SK-MEL-5 (cell line): ENCODE measurements at regions not wholly inside any gene's neighbourhood (a gene's known extent, or its start where the extent isn't known, plus 50 kb on each side); places are given as distances from the start of the nearest gene placed in this dataset.
"Not testable (repeated sequence)": the region's sequence is repeated elsewhere in the genome, so short reads cannot be mapped to it uniquely, and the experiment has no call there.

ENCODE experiments used
- DNase-seq: peaks from one replicate; pipeline ENCODE4 v3.0.0-alpha.2; 2016; ENCODE audit warnings: low read depth, low spot score
- in situ Hi-C: cut with HindIII; loops from 2 replicates; pipeline ENCODE4 v1.10.0; 2016; ENCODE audit warnings: low sequenced_read_pairs, high pct_unique_total_duplicates, low pct_unique_long_range_greater_than_20kb

DNA sequence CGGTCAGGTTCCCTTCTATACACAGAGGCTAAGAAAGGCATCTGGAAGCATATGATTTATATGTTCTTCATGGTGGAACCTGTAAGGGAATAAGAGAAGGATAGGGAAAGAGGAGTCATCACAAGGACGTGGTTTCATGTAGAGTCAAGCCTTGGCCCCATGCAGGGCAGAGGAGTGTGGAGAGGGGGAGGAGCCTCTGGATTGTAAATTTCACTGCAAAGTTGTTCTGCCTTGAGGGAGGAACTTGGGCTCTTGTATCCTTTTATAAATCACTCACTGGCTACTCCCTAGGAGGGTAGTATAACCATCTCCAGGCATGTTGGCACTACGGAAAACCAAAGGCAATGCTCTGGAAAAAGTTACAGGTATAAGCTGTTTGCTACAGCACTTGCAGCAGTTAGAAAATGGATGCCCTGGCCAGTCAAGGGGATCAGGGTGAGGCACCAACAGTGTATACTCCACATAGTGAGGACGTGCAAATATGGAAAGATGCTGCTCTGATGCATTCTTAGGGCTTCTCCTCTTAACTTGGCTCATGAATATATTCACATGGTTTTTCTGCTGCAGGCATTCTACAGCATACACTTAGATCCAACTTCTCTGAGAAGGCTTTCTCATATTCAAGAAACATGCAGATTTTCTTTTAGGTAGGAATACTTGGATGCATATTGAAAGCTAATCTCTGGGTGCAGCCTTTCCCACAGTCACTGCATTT is 60.3 kb upstream of the ZNF81 start:
- DNase-seq = no peak
- in situ Hi-C loops = no loop called here

DNA sequence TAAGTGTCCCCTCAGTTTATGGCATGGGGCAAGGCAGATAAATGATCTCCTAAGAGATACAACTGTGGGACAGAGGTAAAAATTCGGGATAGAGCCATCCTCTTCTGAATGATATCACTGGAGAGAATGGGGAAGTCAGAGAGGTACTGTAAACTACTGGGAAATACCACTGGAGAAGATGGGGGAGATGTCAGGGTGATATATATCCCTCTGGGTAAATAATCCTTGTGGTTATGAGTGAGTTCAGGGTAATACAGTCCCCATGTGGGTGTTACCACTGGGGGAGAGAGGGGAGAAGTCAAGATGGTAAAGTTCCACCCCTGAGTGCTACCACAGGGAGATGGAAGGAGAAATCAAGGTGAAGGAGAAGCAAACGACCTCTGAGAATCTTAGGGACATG is 63.9 kb upstream of the ZNF81 start:
- no peak for DNase-seq
- in situ Hi-C loops = no loop called here

DNA sequence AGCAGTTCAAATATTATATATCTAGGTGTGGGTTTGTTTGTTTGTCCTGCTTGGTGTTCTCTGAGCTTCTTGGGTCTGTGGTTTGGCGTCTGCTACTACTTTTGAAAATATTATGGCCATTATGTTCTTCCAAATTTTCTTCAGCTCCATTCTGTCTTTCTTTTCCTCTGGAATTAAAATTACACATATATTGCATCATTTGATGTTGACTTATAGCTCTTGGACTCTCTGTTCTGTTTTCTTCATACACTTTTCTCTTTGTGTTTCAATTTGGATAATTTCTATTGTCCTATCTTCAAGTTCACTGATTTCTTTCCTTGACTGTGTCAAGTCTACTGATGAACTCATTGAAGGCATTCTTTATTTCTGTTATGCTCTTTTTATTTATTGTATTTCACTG is 65.2 kb upstream of the ZNF81 start:
- in situ Hi-C loops = no loop called here

DNA sequence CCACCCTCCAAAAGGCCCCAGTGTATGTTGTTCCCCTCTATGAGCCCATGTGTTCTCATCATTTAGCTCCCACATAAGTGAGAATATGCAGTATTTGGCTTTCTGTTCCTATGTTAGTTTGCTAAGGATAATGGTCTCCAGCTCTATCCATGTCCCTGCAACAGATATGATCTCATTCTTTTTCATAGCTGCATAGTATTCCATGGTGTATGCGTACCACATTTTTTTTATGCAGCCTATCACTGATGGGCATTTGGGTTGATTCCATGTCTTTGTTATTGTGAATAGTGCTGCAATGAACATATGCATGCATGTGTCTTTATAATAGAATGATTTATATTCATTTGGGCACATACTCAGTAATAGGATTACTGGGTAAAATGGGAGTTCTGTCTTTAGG is 73.9 kb upstream of the ZNF81 start:
- in situ Hi-C loops, DNase-seq: not testable (repeated sequence)

More for the DNA sequence above, 65.2 kb upstream of the ZNF81 start:
- DNase-seq = no peak

DNA sequence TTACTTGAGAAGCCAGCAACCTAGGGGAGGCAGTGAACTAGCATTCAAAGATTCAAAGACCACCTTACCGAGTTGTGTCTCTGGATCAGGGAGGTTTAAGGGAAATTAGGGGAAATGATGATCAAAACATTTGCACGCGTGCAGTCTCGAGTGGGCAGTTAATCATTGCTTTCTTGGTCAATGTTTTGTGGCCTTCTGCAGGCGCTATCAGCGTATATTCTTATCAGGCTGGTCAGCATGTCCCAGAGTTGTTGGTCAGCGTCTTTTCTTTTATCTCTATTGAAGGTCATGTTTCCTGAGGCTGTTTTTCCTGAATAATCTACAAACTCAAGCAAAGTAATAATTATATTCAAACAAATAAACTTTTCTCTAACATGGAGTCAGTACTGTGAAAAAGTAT is 84.0 kb upstream of the ZNF81 start:
- in situ Hi-C loops = no loop called here
- DNase-seq = no peak

DNA sequence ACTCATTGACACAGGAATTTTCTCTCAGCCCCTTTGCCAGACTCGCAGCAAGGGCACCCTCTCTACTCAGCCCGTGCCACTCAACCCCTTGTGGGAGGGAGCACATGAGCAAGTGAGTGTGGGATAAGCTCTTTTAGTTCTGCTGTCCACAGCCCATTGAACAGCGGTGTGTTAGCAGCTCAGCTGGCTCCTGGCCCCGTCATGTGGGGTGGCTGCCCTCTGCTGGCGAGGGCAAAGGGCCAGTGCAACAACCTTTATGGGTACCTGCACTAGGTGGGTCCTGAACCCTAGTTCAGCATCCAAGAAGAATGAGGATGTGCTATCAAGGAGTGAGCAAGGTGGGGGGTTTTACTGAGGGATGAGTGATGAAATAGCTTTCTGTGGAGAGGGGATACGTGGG is 85.0 kb upstream of the ZNF81 start:
- peak; percentile 43 for DNase-seq
- in situ Hi-C loops = no loop called here

DNA sequence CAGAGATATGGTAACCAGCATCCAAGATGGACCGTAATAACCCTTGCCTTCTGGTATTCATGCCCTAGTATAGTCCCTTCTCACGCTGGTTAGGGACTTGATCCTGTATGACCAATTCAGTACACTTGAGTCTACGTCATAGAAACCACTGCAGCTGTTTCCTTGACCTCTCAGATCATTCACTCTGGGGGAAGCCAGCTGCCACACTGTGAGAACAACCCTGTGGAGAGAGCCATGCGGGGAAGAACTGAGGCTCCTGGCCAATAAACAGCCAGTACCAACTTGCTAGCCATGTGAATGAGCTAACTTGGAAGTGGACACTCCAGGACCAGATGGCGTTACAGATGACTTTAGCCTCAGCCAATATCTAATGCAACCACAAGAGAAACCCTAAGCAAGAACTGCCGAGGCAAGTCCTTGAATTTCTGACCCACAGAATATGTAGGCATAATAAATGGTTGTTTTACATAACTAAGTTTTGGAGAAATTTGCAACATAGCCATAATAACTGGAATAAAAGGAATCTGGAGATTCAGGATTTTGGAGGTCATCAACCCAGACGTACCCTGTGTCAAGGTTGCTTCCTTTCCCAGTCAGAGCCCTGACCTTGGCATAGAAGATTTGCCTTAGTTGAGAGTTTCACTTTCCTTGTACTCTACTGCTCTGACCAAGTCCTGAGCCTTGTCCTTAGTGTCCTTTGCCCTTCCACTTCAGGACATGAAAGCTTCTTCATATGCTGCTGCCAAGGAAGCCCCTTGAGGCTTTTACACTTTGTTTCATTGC is 87.3 kb upstream of the ZNF81 start:
- in situ Hi-C loops = no loop called here

DNA sequence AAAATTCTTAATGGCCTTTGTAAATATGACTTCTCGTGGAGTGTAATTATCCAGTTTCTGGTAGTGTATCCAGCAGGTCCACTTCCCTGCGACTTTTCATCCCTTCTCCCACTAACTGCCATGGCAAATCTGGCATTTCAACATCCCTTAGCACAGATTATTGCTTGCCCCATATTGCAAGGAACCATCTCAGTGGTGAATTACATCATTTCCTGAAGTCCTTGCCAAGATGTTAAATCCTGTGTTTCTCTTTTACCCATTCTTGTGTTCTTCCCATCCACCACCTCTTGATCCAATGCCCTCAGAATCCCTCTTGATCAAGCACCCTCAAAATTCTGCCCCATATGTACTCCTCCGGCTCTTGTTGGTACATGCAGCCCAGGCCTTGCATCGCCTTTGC is 88.1 kb upstream of the ZNF81 start:
- in situ Hi-C loops = no loop called here
- DNase-seq = no peak

More for the DNA sequence above, 87.3 kb upstream of the ZNF81 start:
- no peak for DNase-seq

DNA sequence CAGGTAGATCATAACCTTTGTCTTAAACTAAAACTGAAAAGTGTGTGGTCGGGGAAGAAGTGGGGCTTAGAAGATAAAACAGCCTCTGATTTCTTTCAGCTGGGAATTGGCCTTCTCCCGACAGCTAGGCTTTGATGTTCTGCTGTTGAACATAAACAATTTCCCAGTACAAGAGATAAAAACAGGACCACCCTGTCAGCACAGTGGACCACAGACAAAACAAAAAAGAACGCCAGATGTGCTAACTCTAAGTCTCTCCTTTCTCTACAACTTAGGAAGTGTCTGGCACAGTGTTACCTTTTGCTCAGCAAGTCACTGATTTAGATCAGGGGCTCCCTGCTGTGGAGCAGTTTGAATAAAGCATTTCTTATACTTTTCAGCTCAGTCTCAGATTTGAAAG is 87.5 kb upstream of the UXT start:
- in situ Hi-C loops = no loop called here
- DNase-seq = no peak

DNA sequence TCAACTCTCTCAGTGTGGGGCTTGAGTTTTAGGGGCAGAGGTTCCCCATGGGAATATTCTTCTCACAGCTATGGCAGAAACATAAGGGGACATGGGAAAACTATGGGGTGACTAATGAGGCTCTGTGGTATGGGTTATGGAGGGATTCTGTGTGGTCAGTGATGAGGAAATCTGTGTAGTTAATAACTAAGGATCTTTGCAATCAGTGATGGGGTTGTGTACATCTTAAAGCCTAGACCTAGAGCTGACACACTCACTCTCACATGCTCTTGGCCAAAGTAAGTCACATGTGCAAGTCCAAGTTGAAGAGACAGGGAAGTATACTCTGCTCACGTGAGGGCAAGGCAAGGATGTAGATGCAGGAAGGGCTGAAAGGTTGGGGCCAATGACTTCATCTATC is 86.4 kb upstream of the UXT start:
- in situ Hi-C loops = no loop called here
- no peak for DNase-seq

DNA sequence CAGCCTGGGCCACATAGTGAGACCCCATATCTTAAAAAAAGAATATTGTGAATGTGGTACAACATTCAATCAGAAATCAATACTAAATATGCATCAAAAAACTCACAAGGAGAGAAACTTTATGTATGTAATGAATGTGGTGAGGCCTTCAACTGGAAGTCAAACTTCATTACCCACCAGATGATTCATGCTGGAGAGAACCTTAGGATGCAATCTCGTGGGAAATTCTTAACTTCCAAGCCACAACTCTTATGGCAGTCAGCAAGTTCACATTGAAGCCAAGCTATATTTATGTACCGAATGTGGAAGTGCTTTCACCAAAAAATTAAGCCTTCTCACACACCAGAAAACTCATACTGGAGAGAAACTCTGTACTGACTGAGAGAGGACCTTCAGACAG is 84.5 kb upstream of the UXT start:
- in situ Hi-C loops = no loop called here
- DNase-seq = no peak

DNA sequence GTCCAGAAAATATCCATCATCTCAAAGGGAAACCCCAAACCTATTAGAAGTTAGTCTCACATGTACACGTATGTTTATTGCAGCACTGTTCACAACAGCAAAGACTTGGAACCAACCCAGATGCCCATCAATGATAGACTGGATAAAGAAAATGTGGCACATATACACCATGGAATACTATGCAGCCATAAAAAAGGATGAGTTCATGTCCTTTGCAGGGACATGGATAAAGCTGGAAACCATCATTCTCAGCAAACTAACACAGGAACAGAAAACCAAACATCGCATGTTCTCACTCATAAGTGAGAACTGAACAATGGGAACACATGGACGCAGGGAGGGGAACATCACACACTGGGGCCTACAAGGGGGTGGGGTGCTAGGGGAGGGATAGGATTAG is 79.9 kb upstream of the UXT start:
- DNase-seq, in situ Hi-C loops: not testable (repeated sequence)

DNA sequence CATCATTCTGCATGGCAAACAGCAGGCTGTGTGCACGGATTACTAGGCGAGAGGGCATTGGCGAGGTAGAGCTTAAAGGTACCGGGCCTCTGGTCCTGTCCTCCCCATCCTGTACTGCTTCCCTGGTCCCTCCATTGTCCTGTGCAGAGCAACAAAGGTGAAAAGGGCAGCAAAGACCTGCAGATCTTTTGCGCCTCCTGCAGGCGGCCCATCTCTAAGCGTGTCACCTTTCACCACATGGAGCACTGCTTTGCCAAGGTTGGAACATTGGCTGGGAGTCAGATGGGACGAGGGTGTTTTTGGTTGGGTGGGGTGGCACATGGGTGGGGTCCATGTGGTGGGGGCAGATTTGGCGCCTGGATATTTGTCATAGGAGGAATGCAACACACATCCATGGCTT is 64.7 kb upstream of the UXT start:
- in situ Hi-C loops = no loop called here
- peak; percentile 44 for DNase-seq

DNA sequence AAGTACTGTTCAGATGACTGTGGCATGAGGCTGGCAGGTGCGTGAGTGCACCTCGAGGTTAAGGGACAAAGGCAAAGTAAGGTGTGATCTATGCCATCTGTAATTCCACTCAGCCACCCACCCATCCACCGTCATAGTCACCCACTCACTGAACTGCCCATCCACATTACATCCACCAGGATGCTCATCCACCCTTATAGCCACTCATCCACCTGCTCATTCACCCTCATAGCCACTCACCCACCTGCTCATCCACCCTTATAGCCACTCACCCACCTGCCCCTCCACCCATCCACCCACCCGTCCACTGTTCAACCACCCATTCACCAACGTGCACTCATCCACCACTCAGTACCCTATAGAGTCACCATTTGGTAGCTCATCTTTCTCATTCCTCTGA is 64.1 kb upstream of the UXT start:
- no peak for DNase-seq
- in situ Hi-C loops = no loop called here

DNA sequence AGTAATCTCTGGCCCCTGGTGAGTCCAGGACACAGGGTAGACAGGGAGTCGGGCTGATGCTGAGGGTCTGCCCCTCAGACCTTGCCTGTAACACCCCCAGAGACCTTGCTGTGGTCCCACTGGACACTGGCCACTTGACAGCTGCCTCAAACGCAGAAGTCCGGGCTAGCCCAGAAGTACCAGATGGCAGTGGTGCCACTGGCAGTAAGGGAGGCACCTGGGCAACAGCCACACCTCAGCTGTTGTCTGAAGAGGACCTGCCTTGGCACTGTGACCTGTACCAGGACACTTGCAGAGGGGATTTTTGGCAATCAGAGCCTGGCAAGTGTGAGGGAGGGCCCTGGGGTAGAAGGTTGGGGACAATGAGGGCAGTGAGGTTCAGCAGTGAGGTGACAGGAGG is 63.3 kb upstream of the UXT start:
- in situ Hi-C loops = no loop called here
- DNase-seq = no peak

DNA sequence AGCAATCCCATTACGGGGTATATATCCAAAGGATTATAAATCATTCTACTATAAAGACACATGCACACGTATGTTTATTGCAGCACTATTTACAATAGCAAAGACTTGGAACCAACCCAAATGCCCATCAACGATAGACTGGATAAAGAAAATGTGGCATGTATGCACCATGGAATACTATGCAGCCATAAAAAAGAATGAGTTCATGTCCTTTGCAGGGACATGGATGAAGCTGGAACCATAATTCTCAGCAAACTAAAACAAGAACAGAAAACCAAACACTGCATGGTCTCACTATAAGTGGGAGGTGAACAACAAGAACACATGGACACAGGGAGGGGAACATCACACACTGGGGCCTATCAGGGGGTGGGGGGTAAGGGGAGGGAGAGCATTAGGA is 56.1 kb upstream of the UXT start:
- DNase-seq, in situ Hi-C loops: not testable (repeated sequence)

DNA sequence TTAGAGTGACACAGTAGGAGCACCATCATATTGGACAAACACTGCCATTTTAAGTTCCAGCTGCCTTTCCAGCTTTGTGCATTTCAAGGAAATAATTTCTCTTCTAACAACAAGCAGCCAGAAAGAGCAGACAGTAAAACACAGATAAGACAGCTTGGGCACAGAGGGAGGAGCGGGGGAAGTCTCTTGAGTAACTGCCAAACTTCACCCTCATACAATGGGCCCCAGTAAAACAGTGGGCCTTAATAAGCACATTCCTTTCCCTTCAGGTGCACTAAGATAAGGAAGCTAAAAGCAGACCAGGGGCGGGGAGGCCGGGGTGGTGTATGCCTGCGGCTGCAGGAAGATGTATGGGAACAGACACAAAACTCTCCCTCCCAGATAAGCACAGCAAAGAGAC is 53.7 kb upstream of the UXT start:
- DNase-seq, in situ Hi-C loops: not testable (repeated sequence)

DNA sequence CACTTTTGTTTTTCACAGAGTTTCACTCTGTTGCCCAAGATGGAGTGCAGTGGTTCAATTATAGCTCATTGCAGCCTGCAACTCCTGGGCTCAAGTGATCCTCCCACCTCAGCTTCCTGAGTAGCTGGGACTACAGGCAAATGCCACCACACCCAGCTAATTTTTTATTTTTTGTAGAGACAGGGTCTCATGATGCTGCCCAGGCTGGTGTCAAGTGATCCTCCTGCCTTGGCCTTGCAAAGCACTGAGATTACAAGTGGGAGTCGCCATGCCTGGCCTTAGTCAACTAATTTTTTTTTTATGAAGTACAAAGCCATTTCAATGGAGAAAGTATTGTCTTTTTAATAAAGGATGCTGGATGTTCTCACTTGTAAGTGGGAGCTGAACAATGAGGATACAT is 51.3 kb upstream of the UXT start:
- in situ Hi-C loops = no loop called here
- DNase-seq = no peak
